ENCODE measurements at regions not wholly inside any gene's neighbourhood (a gene's known extent, or its start where the extent isn't known, plus 50 kb on each side); places are given as distances from the start of the nearest gene placed in this dataset.
"Not testable (repeated sequence)": the region's sequence is repeated elsewhere in the genome, so short reads cannot be mapped to it uniquely, and the experiment has no call there.

DNA sequence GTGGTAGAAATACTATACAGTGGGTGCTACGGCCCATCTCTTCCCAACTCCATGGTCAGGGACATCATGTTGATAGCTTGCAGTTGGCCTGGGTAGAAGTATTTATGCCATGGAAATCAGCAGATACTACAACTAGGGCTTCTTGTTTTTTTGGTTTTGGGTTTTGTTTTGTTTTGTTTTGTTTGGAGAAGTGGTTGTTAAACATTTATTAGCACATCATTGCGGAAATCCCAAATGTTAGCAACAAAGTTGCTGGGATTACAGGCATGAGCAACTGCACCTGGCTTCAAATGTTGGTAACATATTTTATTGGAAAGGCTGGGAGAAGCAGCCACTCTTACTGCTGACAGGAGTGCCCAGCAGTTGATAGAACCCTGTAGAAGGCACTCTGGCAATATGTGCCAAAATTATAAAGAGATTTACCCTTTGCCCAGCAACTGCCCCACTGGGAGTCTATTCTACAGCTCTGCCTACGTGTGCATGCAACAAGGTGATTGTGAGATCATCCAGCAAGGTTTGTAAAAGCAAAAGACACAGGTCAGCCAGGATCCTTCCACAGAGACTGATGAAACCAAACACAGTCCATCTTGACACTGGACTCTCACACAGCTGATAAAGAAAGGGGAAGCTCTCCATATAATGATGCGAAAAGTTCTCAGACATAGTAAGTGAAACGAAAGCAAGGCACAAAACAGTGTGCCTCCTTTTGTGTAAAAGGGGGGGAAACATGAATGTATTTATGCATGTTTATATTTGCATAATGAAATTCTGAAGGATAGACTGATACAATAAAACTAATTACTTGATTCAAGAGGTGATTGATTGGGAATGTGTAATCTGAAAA, 314.4 kb downstream of the ANAPC1 start:
- DNase-seq: not testable (repeated sequence)

DNA sequence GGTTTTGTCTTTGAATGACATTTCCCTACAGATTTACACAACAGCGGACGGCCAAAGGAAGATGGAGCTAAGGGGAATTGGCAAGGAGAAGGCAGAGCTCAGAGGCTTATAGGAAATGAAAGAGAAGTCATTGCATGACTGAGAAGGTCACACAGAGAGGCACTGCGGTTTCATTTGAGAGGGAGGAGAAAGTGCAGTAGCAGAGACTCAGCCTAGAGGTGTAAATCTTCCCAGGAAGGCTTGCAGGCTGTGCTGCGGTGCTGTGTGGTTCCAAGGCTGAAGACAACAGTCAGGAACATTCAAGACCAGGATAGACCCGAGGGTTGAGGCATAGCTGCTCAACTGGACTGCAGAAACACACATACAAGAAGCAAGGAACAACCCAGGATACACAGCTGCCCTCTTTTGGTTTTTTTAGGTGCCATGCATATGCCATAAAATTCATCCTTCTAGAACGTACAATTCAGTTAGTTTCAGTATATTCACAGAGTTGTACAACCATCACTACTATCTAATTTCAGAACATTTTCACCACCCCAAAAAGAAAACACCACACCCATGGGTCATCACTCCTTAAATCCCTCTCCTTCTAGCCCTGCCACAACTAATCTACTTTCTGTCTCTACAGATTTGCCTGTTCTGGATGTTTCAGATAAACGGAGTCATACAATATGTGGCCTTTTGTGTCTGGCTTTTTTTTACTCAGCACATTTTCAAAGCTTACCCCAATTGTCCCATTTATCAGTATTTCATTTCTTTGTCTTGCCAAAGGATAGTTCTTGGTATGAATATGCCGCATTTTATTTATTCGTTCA, 313.5 kb downstream of the ANAPC1 start:
- DNase-seq: not testable (repeated sequence)

DNA sequence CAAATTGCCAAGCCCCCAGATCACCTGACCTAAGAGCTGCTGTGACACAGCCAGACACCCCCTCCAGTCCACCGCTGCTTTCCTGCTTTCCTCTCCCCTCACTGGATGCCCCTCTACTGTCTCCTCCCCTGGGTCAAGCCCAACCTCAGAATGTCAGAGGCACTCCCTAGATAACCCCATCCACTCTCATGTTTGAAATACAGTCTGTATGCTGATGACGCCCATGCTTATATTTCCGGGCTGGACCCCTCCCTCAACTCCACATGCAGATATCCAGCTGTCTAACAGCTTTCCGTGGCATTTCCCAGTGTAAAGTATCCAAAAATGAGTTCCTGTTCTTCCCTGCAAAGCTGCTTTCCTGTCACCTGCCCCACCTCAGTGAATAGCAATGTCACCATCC, 309.2 kb downstream of the ANAPC1 start:
- DNase-seq: not testable (repeated sequence)

DNA sequence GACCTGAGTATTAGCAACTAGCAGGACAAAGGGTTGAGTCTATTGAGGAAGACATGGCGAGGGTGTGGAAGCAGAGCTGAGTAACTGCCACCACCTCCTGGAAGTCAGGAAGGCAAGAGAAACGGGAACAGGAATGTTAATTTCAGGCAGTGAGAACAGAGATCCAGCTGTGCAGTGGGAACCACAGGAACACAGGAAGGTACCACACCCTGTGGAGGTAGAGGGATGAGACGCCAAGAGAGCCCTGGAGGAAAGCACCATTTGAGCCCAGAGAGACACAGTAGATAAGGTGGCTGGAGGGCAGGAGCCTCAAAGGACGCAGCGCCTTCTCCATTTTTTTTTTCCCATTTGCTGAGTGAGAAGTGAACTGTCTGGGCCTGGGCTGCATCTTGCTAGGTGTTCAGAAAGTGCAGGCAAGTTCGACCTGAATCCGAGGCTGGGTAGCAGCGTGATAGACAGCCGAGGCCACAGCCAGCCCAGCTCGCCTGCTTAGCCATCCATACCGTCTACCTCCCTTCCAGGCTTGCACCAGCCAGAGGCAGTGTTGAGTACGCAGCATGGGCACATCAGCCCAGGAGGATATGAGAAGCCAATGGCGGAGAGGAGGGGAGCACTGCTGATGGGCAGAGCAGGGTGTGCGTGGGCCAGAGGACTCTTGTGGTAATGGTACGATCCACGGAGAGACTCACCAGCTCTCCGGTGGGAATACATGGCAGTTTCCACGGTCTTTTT, 306.7 kb downstream of the ANAPC1 start:
- not testable (repeated sequence) for DNase-seq

DNA sequence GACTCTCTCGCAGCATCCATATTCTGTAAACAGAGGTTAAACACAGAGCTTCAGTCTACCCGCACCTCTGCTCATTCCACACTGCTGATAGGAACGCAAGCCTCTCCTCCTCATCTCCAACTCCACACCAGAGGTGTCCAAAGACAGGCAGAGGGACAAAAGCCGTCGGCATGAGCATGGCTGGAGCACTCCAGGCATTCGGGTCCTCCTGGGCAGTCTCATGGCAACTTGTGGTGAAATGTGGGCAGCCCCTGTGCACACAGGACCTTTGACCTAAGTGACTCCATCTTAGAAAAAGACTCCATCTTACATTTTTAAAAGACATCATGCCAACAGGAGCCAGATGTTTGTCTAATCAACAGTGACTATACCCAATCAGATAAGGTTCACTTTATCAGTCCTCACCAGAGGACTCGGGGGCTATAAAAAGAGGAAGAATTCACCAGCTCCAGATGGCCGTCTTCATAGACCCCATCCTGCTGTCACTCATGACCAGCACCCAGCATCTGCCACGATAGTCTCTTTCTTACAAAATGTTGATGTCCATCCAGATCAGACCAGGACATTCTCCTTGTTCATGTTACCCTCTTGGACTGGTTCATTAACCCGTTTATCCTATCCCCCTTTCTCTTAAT, 304.4 kb downstream of the ANAPC1 start:
- not testable (repeated sequence) for DNase-seq

DNA sequence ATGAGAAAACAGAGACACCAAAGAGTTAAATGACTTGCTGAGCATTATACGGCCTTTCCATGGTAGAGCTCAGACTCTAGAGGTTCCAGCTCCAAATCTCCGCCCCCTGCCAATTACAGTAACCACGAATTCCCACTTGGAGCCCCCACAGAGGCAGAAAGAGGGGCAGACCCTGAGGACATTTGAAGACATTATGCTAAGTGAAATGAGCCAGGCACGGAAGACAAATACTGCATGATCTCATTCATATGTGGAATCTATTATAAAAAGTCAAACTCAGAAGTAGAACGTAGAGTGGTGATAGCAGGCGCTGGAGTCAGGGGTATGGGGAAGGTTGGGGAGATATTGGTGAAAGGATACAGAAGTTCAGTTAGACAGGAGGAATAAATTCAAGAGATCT, 303.4 kb downstream of the ANAPC1 start:
- not testable (repeated sequence) for DNase-seq

DNA sequence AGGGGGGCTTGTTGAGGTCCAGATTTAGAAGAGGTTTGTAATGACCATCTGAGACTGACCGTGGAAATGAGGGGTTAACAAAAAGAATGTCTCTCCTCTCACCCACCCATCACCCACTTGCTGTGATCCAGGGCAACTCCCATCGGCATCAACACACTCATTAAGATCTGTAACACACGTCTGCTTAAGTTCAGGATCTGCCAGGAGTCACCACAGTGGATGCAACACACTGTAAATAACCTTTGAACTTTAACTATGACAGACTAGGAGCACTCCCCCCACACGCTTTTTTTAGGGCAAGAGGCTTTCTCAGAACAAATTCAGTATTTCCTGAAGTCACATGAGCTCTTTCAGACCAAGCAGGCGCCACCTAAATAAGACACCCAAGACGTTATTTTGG, 301.9 kb downstream of the ANAPC1 start:
- DNase-seq: peak in 1 of 3 donors; percentile 3

DNA sequence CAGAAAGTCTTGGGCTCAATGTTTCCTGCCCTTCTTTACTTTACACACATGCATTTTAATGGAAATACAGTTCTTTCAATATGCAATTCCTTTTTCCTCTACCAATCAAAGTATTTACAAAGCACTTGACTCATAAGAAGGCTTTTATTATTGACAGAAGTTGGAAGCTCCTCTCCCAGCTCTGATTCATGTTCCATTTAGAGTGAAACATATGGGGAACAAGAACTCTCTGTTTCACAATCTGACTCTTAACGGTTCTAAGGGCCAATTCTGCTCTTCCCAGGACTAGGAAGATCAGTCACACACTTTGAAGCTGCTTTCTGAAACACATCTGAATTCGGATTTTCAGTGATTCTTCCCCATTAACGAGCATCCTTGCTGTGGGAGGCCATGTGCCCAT, 300.5 kb downstream of the ANAPC1 start:
- DNase-seq: not testable (repeated sequence)

DNA sequence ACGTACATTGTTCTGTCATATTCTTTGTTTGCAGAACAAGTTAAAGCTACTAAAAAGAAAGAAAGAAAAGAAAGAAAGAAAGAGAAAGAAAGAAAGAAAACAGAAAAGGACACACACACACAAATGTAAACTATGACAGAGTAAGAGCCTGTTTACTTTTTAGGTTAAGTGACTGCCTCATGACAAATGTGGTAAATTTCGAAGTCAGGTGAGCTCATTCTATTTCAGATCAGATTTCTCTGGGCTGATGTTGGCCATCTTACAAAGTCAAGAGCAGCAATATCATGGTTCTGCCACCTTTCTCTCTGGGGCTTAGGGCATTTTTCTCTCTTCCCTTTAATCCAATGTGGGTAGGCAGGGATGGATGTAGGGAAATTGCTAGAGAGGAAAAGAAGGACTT, 299.5 kb downstream of the ANAPC1 start:
- not testable (repeated sequence) for DNase-seq

DNA sequence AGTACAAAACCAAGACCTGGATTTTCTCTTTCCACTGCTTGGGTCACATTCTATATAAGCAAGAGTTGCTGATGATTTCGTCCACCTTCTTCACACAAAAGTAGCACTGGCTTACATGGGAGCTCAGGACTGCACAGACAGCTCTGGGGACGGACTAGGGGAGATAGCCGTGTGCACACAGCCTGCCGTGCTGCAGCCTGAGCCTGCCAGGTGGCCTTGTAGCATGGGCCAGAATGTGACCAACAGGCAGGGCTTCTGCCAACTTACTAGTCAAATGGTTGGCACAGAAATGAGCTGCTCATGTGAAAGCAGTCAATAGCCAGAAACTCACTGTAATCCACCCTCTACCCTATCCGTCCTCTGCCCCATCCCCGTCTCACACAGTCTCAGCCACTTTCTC, 299.0 kb downstream of the ANAPC1 start:
- not testable (repeated sequence) for DNase-seq

DNA sequence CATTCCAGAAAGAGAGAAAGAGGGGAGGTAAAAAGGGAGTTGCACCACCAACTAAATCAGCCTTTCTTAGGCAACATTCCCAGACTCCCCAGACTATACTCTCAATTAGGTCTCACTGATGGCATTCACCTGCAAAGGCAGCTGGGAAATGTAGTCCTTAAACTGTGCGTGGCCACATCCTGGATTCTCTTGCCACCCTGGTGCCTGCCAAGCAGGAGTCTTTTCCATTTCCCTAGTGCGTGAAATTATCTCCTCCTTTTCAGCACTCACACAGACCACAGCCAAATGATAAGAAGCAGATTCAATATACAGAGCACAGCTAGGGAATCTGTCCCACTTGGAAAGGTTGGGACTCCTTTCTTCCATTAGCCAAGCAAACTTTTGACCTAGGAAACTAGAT, 298.0 kb downstream of the ANAPC1 start:
- not testable (repeated sequence) for DNase-seq

DNA sequence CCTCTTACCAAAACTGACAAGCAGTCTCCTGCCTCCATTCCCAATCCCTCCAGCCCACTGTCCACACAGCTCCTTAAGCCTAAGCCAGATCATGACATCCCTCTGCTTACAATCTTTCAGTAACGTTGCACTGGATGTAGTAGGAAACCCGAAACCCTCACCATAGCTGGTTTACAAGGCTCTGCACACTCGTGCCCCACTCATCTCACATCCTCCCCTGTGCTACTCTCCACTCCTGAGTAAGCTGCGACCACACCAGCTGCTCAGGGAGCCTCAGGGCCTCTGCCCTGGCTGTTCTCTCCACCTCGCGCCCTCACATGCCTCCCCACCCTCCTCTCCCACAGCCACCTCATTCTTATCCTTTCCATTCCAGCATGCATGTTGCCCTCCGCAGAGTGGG, 288.9 kb downstream of the ANAPC1 start:
- DNase-seq: not testable (repeated sequence)

DNA sequence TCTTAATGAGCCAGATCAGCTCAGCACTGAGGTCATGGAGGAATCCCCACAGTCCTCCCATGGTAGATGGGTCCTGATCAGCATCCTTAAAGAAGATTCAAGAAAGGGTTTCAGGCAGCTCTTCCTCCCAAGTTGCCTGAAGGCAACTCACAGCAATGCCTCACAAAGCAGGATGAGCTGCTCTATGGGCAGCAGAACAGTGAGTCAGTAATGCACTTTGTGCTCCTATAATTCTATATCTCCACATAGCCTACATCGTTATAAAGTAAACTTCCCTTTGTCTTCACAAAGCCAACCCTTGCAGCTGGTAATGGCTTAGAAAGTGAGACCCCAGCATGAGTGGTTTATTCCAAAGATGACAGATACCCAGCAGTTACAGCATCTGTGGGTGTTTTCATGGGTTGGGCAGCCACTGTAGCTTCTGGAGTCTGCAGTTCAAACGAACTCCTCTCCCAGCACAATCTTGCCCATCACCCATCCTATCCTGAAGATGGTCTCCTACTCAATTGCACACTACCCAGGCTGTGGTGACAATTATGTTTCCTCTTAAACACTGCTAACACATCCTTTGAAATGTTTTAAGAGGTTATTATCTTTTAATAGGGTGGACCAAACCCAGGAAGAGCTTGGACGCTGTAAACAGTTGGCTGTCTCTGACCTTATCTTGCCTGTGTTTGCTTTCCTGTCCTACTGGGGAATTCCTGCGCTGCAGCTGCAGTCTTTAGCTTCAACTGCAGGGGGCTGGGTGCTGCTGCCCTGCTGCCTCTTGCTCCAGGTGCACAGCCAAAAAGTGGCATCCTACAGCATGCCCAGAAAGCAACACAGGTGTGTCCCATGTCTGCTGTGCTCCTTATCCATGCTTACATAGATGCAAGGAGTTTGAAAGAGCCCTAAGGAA, 286.9 kb downstream of the ANAPC1 start:
- not testable (repeated sequence) for DNase-seq

DNA sequence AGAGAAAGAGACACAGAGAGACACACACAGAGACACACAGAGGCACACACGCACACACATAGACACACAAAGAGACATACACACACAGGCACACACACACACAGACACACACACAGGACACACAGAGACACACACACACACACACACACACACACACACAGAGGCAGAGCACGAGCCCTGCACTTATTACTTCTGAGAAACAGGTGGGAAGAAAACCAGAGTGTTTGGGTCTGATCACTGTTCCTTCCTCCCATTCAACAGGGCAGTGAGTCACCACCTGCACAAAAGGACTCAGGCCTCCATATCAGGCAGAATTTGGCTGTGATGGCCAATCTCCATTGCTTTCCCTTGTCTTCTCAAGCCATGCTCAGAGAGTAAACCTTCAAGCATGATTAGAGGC, 285.0 kb downstream of the ANAPC1 start:
- DNase-seq: not testable (repeated sequence)

DNA sequence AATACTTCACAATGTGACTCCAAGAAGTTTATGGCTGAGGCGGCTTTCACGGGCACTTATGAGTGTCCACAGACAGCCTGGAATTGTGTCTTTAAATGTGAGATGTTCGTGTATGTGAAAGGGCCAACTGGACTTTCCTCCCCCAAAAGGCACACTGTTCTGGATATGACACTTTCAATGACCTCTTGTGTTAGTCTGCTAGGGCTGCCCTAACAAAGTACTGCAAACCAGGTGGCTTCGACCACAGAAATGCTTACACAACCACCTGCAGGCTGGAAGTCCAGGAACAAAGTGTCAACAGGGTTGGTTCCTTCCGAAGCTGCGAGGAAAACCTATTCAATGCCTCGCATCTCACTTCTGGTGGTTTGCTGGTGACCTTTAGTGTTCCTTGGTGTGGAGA, 281.7 kb downstream of the ANAPC1 start:
- not testable (repeated sequence) for DNase-seq

DNA sequence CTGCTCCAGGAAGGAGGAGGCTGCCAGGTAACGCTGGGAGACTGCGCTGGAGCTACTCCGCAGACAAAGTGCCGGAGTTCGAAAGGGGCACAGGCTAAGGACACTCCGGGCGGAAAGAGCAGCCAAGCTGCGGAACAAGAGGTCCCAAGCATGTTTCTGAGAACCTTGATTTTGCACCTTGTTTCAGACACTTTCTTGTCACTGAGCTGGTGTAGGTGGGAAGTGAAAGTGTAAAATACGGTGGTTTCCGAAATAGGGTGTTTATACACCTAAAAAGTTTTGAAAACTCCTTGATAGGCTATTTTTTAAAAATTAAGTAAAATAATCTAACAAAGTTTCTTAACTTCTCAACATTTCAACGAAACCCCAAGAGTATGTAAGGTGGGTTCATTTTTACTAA, 278.2 kb downstream of the ANAPC1 start:
- not testable (repeated sequence) for DNase-seq

DNA sequence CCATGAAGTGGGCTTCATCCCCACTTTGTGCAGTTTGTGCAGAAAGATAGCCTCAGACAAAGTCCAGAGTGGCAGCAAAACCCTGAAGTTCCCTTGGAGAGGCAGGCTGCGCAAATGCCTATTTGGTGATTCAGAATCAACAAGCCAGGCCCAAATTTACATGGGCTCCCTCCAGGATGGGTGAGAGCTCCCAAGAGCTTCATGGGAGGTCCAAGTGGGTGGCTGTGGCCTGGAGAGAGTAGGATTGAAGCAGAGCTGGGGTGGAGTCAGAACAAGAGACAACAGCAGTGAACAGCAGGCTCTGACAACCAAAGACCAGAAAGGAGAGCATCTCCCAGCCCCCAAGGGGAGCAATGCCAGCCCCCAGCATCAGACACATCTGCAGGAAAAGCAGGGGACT, 277.4 kb downstream of the ANAPC1 start:
- not testable (repeated sequence) for DNase-seq

DNA sequence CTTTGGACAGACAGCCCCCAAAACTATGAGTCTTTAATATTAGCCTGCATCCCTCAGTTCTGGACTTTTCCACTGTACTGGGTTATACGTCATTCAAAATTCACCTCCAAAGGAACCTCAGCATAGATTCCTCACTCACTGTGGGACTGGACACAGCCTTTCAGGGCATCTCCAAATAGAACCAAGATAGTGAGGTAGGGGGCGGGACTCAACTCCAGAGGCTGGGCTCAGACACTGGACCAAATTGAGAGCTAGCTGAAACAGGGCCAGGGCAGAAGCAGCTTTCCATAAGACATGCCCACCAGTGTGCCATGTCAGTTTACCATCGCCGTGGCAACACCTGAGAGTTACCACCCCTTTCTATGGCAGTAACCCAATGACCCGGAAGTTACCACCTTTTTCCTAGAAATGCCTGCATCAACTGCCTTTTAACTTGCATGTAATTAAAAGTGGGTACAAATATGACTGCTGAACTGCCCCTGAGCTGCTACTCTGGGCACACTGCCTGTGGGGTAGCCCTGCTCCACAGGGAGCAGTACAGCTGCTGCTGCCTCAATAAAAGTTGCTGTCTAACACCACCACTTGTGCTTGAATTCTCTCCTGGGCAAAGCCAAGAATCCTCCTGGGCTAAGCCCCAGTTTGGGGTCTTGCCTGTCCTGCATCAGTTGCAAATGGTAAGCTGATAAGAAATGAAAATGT, 274.7 kb downstream of the ANAPC1 start:
- DNase-seq: not testable (repeated sequence)

DNA sequence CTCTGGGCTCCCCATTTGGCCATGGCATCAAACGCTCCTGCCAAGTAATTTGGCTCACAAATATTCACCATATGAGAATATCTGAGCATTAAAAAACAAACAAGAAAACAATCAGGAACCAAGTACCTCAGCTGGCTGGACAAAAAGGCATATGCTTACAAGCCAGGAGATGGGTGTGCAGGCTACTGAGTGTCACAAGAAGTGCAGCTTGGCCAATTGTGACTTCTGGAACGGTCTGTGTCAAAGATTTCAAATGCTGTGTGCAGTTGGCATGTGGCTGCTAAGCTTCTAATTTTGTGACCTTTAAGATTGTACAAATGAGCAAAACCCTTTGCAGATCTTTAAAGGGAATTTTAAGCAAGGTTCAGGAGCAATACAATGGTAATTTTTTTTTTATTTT, 274.0 kb downstream of the ANAPC1 start:
- DNase-seq: not testable (repeated sequence)

DNA sequence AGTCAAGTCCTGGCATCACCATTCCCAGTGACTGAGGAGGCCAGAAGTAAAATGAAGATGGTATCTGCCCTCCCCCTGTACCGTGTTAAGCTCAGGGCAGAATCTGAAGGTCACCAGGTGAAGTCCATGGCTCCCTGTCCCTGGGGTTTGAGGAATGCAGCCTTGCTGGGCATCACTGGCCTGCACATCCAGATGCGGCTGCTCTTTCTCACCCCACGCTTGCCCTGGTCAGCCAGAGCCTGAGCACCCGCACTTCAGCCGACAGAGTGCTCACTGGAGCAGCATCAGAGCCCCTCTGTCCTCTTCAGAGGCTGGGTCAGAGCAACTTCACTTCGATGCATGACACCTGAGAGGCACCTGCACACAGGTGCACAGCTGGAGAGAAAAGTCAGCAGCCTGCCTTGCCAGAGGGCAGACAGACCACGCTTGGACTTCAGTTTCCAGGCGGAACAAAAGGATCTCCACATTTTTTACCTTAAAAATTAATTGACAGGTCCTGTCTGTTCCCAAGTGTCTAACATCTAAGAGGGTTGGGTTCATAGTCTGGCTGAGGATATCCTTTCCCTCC, 267.3 kb downstream of the ANAPC1 start:
- no peak for DNase-seq
